AG04450 (cell line): ENCODE measurements at regions not wholly inside any gene's neighbourhood (a gene's known extent, or its start where the extent isn't known, plus 50 kb on each side); places are given as distances from the start of the nearest gene placed in this dataset.
"Not testable (repeated sequence)": the region's sequence is repeated elsewhere in the genome, so short reads cannot be mapped to it uniquely, and the experiment has no call there.

Experiments used
- CTCF ChIA-PET: fragments of 300-600, 350-600 bp; formaldehyde crosslinking; extraction: SDS; loops from one replicate; lab custom pipeline; 2022; ENCODE audit warnings: antibody characterized with exemption, inconsistent platforms; lab: Charles Lee
- POLR2A ChIA-PET: fragments of 350-600 bp; formaldehyde crosslinking; extraction: SDS; loops from one replicate; lab custom pipeline; 2021; ENCODE audit warnings: antibody characterized with exemption, inconsistent platforms; lab: Yijun Ruan, JAX
- DNase-seq: peaks from one replicate; pipeline ENCODE4 v3.0.0-alpha.2; 2011; ENCODE audit warnings: low read depth, low spot score
- H3K27ac ChIP-seq: one replicate; pipeline ENCODE4 v1.5.1; 2012; ENCODE audit warnings: low read depth, low read length, control low read depth
- H3K27me3 ChIP-seq: one replicate; pipeline ENCODE4 v1.6.0; 2012; ENCODE audit warnings: low read length; ENCODE audit not compliant: control insufficient read depth, insufficient read depth
- H3K4me3 ChIP-seq: 2 replicates; pipeline ENCODE4 v1.5.1; 2011; ENCODE audit warnings: mild to moderate bottlenecking, low read depth, low read length, control low read depth
- H3K9me3 ChIP-seq: 2 replicates; pipeline ENCODE4 v1.5.1; 2012; ENCODE audit warnings: low read length; ENCODE audit not compliant: control insufficient read depth, insufficient read depth
- TF ChIP-seq, protein P1 (sequence below): IDR thresholded peaks from 2 replicates; pipeline ENCODE4 v1.5.1; 2011; ENCODE audit warnings: low read depth, low read length, control low read depth, inconsistent platforms

DNA sequence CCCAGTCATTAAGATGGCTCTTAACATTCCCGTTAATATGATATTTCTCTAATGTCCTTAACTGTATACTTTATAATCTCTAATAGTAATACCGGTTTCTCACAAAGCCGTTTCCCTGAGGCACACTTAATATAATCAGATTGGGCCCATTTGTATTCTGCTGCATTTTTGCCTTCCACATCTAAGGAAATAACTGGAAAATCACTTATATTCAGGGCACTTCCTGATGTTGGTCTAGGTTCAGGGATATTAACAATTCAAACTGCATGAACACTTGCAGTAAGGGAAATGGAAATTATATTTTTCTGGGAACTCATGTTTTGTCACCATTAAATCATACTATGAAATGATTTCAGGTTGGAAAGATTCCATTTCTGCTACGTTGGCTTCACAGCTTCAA, 119.8 kb downstream of the TPR start:
- no peak overlapping the region for H3K4me3 ChIP-seq
- TF ChIP-seq, protein P1, sequence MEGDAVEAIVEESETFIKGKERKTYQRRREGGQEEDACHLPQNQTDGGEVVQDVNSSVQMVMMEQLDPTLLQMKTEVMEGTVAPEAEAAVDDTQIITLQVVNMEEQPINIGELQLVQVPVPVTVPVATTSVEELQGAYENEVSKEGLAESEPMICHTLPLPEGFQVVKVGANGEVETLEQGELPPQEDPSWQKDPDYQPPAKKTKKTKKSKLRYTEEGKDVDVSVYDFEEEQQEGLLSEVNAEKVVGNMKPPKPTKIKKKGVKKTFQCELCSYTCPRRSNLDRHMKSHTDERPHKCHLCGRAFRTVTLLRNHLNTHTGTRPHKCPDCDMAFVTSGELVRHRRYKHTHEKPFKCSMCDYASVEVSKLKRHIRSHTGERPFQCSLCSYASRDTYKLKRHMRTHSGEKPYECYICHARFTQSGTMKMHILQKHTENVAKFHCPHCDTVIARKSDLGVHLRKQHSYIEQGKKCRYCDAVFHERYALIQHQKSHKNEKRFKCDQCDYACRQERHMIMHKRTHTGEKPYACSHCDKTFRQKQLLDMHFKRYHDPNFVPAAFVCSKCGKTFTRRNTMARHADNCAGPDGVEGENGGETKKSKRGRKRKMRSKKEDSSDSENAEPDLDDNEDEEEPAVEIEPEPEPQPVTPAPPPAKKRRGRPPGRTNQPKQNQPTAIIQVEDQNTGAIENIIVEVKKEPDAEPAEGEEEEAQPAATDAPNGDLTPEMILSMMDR: no peak
- CTCF ChIA-PET: no interaction called here
- no peak for DNase-seq
- no peak overlapping the region for H3K27ac ChIP-seq
- H3K27me3 ChIP-seq: no peaks in the 10 kb centered on the region
- H3K9me3 ChIP-seq: no peaks in the 10 kb centered on the region
- POLR2A ChIA-PET: no interaction called here

DNA sequence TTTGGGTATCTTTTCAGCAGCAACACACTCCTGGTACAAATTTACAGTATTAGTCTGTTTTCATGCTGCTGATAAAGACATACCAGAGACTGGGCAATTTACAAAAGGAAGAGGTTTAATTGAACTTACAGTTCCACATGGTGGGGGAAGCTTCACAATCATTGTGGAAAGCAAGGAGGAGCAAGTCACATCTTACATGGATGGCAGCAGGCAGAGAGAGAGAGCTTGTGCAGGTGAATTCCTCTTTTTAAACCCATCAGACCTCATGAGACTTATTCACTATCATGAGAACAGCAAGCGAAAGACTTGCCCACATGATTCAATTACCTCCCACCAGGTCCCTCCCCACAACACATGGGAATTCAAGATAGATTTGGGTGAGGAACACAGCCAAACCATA, 124.5 kb downstream of the TPR start:
- Histone ChIP-seq H3K4me3 (no peak overlapping the region), H3K9me3 (peaks cover 3% of the 10 kb centered on the region; the same call in 1 of the 2 replicates), H3K27me3 (no peaks in the 10 kb centered on the region), H3K27ac (no peak overlapping the region)
- CTCF ChIA-PET: no interaction called here
- POLR2A ChIA-PET: no interaction called here
- DNase-seq: no peak
- TF ChIP-seq, protein P1: no peak

DNA sequence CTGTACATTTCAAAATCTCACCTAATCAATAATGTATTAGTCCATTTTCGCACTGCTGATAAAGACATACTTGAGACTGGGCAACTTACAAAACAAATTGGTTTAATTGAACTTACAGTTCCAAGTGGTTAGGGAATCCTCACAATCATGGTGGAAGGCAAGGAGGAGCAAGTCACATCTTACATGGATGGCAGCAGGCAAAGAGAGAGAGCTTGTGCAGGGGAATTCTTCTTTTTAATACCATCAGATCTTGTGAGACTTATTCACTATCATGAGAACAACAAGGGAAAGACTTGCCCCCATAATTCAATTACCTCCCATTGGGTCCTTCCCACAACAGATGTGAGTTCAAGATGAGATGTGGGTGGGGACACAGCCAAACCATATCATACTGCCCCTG, 126.4 kb downstream of the TPR start:
- H3K27me3 ChIP-seq, DNase-seq, POLR2A ChIA-PET, CTCF ChIA-PET, H3K9me3 ChIP-seq, H3K27ac ChIP-seq, H3K4me3 ChIP-seq: not testable (repeated sequence)

DNA sequence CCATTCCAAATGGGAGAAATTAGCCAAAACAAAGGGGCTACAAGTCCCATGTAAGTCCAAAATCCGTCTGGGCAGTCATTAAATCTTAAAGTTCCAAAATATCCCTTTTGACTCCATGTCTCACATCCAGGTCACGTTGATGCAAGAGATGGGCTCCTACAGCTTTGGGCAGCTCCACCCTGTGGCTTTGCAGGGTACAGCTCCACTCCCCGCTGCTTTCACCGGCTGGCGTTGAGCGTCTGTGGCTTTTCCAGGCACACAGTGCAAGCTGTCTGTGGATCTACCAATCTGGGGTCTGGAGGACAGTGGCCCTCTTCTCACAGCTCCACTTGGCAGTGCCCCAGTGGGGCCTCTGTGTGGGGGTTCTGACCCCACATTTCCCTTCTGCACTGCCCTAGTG, 130.2 kb downstream of the TPR start:
- TF ChIP-seq, protein P1: peak; percentile 25; the same call in 1 of the 2 replicates
- Histone ChIP-seq H3K9me3 (peaks cover 3% of the 10 kb centered on the region; the same call in 1 of the 2 replicates), H3K4me3 (no peak overlapping the region), H3K27ac (no peak overlapping the region), H3K27me3 (no peaks in the 10 kb centered on the region)
- ChIA-PET POLR2A (no interaction called here), CTCF (no interaction called here)
- no peak for DNase-seq
